Left lung (tissue), 4 donors: ENCODE measurements at regions not wholly inside any gene's neighbourhood (a gene's known extent, or its start where the extent isn't known, plus 50 kb on each side); places are given as distances from the start of the nearest gene placed in this dataset.
A peak's percentile ranks its signal among the peaks of the same experiment; 100 is the strongest.

Source experiments
- ATAC-seq: fragments of 200-7000 bp; cut with Tn5 transposase; one replicate; pipeline ENCODE4 v1.9.1; 2020; ENCODE audit warnings: moderate library complexity
- DNase-seq, 4 donors: peaks; one replicate each; pipeline ENCODE4 v3.0.0-alpha.2; 2013 to 2020
- H3K27ac ChIP-seq, 2 donors: fragments of 200-600 bp; sonication (generic) in 1 of 2; one replicate each; pipeline versions ENCODE4 v1.5.0 to v1.8.0; 2020 to 2021
- H3K27me3 ChIP-seq, 2 donors: fragments of 200-600 bp; sonication (generic) in 1 of 2; one replicate each; pipeline versions ENCODE4 v1.5.0 to v1.8.0; 2020 to 2021
- H3K36me3 ChIP-seq, 2 donors: fragments of 200-600 bp; sonication (generic) in 1 of 2; one replicate each; pipeline versions ENCODE4 v1.5.0 to v1.8.0; 2020 to 2021
- H3K4me1 ChIP-seq, 2 donors: fragments of 200-600 bp; one replicate each; pipeline ENCODE4 v1.8.0; 2021
- H3K4me3 ChIP-seq, 2 donors: fragments of 200-600 bp; sonication (generic) in 1 of 2; one replicate each; pipeline versions ENCODE4 v1.5.0 to v1.8.0; 2020 to 2021; ENCODE audit warnings: mild to moderate bottlenecking in 1 of 2
- H3K9me3 ChIP-seq, 2 donors: fragments of 200-600 bp; sonication (generic) in 1 of 2; one replicate each; pipeline versions ENCODE4 v1.5.0 to v1.8.0; 2020 to 2021
- intact Hi-C, 2 donors: fragments of 100-400 bp; cut with DNase I; formaldehyde crosslinking; loops; one replicate each; pipeline versions ENCODE4 v1.11.2 to v1.14.2; 2022
- TF ChIP-seq, protein P1 (sequence below), 2 donors: fragments of 200-600 bp; sonication (generic) in 1 of 2; IDR thresholded peaks; one replicate each; pipeline versions ENCODE4 v1.5.0 to v1.8.0; 2021; ENCODE audit warnings: antibody characterized with exemption in 2 of 2
- donor health status: DM: no; HTN: yes; CAD: no.
- donor health status: DM: no; HTN: no; CAD: no.

- H3K9me3 ChIP-seq, result peaks cover 0 to 7% of the 10 kb centered on the region in 2 donors
- no peak for DNase-seq
- TF ChIP-seq, protein P1, sequence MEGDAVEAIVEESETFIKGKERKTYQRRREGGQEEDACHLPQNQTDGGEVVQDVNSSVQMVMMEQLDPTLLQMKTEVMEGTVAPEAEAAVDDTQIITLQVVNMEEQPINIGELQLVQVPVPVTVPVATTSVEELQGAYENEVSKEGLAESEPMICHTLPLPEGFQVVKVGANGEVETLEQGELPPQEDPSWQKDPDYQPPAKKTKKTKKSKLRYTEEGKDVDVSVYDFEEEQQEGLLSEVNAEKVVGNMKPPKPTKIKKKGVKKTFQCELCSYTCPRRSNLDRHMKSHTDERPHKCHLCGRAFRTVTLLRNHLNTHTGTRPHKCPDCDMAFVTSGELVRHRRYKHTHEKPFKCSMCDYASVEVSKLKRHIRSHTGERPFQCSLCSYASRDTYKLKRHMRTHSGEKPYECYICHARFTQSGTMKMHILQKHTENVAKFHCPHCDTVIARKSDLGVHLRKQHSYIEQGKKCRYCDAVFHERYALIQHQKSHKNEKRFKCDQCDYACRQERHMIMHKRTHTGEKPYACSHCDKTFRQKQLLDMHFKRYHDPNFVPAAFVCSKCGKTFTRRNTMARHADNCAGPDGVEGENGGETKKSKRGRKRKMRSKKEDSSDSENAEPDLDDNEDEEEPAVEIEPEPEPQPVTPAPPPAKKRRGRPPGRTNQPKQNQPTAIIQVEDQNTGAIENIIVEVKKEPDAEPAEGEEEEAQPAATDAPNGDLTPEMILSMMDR (IDR thresholded peaks at IDR 0.05), result no peak
- no peak for ATAC-seq
- no peak overlapping the region for H3K4me3 ChIP-seq
- no peaks in the 10 kb centered on the region for H3K27me3 ChIP-seq
- H3K4me1 ChIP-seq, result peaks cover 8 to 23% of the 10 kb centered on the region in 2 donors
- intact Hi-C loops, result no loop called here
- no peaks in the 10 kb centered on the region for H3K36me3 ChIP-seq
- no peak overlapping the region for H3K27ac ChIP-seq
Measured at GRCh38 chr5:120134944-120135343, 329.2 kb upstream of the PRR16 start.

DNA sequence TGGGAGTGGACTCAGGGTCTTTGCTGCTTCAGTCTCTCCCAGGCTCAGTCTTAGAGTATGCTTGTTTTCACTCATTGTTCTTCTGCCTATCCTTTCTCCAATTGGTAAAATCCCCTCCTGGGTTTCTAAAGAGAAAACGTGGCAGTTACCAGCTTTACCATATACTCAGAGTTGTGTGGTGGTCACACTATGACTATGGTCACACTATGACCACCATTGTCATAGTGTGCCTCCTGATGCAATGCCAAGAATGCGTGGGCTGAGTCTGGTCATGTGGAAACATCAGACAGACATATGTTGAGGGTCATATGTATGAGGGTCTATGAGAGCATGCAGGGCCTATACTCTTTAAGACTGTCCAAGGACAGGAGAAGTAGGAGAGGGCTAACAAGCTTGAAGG, 326.5 kb upstream of the PRR16 start:
- H3K4me1 ChIP-seq, result peaks cover 13 to 39% of the 10 kb centered on the region in 2 donors
- TF ChIP-seq, protein P1 (IDR thresholded peaks at IDR 0.05), result no peak
- DNase-seq, result no peak
- intact Hi-C loops, result no loop called here
- no peak for ATAC-seq
- H3K4me3 ChIP-seq, result no peak overlapping the region
- H3K27ac ChIP-seq, result no peak overlapping the region
- peaks cover 0 to under 1% of the 10 kb centered on the region in 2 donors for H3K9me3 ChIP-seq
- no peaks in the 10 kb centered on the region for H3K36me3 ChIP-seq
- H3K27me3 ChIP-seq, result no peaks in the 10 kb centered on the region

GRCh38 chr5:120139039-120139438, 325.1 kb upstream of the PRR16 start:
- Histone ChIP-seq H3K36me3 (no peaks in the 10 kb centered on the region), H3K4me1 (peaks cover 13 to 39% of the 10 kb centered on the region in 2 donors), H3K4me3 (no peak overlapping the region), H3K9me3 (no peaks in the 10 kb centered on the region), H3K27me3 (no peaks in the 10 kb centered on the region), H3K27ac (peak overlapping the region; percentile 74)
- DNase-seq, result peak in 2 of 4 donors; percentile 89 to 93
- TF ChIP-seq, protein P1 (IDR thresholded peaks at IDR 0.05), result no peak
- ATAC-seq, result peak; percentile 88
- intact Hi-C loops, result no loop called here

- Histone ChIP-seq H3K4me3 (no peak overlapping the region), H3K36me3 (no peaks in the 10 kb centered on the region), H3K27ac (peak overlapping the region; percentile 74), H3K9me3 (peaks cover 0 to 13% of the 10 kb centered on the region in 2 donors), H3K27me3 (no peaks in the 10 kb centered on the region), H3K4me1 (peaks cover 13 to 39% of the 10 kb centered on the region in 2 donors)
- DNase-seq, result no peak
- intact Hi-C loops, result no loop called here
- TF ChIP-seq, protein P1 (IDR thresholded peaks at IDR 0.05), result no peak
- no peak for ATAC-seq
Measured at GRCh38 chr5:120140501-120140900, 323.6 kb upstream of the PRR16 start.

GRCh38 chr5:120141076-120141475, 323.0 kb upstream of the PRR16 start:
- H3K4me1 ChIP-seq, result peaks cover 13 to 39% of the 10 kb centered on the region in 2 donors
- H3K36me3 ChIP-seq, result no peaks in the 10 kb centered on the region
- TF ChIP-seq, protein P1 (IDR thresholded peaks at IDR 0.05), result no peak
- peaks cover 0 to 19% of the 10 kb centered on the region in 2 donors for H3K9me3 ChIP-seq
- no peak for DNase-seq
- intact Hi-C loops, result no loop called here
- H3K27ac ChIP-seq, result peak overlapping the region in 1 of 2 donors; percentile 74
- no peak overlapping the region for H3K4me3 ChIP-seq
- ATAC-seq, result no peak
- H3K27me3 ChIP-seq, result no peaks in the 10 kb centered on the region
